GM11168 (cell line): ENCODE measurements at regions not wholly inside any gene's neighbourhood (a gene's known extent, or its start where the extent isn't known, plus 50 kb on each side); places are given as distances from the start of the nearest gene placed in this dataset.
"Not testable (repeated sequence)": the region's sequence is repeated elsewhere in the genome, so short reads cannot be mapped to it uniquely, and the experiment has no call there.

ENCODE experiments used
- in situ Hi-C: fragments of 300-500 bp; cut with MboI; formaldehyde crosslinking; loops from one replicate; pipeline ENCODE4 v1.12.0; 2022; ENCODE audit warnings: low sequenced_read_pairs; ENCODE audit not compliant: unreplicated experiment

DNA sequence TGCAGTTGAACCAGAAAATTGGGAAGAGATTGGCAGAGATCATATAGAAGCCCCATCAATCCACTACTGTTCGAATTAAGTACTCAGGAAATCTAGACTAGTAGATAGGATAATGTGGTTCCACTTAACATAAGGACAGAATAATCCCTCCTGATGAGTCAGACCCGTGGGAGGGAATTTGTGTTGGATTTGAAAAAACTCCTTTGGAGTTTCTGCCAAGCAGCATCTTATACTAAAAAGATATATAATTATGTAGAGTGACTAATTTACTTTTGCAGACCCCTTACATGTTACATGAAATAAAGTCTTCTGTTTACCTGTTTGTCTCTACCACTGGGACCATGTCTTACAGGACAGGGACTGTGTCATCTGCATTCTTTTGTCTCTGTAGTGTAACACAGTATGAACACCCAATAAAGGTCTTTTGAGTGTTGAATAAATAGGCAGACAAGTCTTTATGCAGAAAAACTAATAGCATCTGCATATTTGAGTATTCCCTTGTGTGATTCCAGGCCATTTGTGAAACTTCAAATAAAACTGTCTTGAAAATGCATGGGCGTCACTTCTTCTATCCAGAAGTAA lies 122.6 kb upstream of the DNAJC10 start:
- in situ Hi-C loops: no loop called here

DNA sequence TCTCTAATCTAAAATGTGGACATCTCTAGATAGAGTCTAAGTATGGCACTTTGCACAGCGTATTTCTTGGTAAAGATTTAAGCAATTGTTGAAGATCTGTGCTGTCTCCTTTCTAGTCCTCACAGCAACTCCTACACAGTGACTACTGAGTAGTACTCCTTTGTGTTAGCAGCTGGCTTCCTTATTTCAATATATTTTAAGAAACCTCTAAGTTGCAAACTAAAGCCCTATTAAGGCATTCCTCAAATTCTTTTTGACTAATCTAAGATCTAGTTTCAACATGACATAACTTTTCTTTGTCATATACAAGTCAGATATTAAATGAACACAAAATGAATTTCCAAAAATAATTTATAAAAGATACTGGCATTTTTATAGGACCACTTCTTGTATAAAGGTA lies 121.8 kb upstream of the DNAJC10 start:
- in situ Hi-C loops: no loop called here

DNA sequence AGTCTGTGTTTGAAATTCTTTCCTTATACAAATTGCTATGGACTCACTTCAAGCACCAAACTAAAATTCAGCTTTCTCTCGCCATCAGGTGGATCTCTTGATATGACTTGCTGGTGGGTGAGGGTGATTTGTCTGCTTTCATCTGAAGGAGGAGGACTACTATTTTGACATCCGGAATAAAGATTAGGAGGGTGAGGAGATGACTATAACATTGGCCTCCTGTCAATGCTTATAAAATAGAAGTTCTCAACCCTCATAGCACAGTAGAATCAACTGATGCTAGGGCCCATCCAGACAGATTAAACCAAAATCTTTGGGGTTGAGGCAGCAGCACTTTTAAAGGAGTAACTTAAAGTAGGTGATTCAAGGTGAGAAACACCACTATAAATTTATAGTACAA lies 120.4 kb upstream of the DNAJC10 start:
- in situ Hi-C loops: no loop called here

DNA sequence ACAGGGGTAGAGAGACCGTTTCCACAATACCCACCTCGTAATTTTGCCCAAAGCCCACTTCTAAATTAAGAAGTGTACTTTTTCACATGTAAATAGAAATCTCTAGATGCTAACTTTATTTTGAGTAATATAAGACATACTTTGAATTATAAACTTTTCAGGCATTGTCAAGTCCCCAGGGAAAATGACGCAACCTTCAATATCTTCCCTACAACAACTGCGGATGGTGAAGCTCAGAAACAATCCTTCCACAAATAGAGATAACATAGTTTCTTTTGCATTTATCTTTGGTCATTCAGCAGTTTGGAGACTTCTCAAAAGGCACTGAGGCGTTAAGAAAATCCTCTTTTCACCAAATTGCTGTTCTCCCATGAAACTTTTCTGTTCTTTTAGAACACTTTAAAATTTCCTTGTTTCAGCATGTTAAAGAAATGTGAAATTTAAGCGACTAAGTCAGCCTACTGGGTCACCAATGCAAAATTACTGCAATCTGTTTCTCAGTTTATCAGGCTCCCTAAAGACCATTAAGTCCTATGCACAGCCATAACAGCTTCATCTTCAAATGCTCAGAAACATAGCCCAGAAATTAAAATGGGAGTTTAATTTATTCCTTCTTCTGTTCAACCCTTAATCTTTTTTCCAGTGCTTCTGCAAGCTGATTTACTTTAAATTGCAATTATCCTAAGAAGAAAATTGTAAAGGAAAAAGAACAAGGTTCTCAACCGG lies 118.3 kb upstream of the DNAJC10 start:
- in situ Hi-C loops: no loop called here

DNA sequence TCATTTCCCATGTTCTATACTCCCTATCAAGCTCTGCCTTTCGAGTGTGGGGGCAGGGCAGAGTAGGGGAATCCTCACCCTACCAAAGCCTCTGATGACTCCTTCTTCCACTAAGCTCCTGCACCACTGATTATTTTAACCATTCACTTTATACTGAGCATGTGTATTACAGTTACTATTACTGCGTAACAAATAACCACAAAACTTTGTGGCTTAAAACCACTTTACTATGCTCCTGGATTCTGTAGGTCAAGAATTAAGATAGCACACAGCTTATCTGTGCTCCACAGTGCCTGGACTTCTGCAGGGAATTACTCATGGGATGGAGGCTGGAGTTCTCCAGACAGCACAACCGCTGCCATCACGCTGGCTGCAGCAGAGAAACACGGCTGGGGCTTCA lies 117.4 kb upstream of the DNAJC10 start:
- in situ Hi-C loops: no loop called here

DNA sequence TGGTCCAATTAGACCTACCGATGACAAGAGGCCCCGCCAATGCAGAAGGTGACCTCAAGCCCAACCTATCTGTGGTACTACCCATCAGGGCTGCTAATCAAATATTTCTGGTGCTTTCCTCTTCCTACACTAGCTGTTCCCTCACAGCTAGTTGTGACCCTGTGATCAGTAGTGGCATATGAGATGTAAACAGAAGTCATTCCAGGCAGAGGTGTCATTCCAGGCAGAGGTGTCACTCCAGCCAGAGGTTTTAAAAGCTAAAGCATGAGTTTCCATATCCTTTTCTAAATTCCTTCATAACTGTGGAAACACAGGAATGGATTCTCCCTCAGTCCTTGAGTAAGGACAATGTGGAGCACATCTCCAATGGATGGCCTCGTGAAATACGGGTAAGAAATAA lies 110.9 kb upstream of the DNAJC10 start:
- in situ Hi-C loops: no loop called here

DNA sequence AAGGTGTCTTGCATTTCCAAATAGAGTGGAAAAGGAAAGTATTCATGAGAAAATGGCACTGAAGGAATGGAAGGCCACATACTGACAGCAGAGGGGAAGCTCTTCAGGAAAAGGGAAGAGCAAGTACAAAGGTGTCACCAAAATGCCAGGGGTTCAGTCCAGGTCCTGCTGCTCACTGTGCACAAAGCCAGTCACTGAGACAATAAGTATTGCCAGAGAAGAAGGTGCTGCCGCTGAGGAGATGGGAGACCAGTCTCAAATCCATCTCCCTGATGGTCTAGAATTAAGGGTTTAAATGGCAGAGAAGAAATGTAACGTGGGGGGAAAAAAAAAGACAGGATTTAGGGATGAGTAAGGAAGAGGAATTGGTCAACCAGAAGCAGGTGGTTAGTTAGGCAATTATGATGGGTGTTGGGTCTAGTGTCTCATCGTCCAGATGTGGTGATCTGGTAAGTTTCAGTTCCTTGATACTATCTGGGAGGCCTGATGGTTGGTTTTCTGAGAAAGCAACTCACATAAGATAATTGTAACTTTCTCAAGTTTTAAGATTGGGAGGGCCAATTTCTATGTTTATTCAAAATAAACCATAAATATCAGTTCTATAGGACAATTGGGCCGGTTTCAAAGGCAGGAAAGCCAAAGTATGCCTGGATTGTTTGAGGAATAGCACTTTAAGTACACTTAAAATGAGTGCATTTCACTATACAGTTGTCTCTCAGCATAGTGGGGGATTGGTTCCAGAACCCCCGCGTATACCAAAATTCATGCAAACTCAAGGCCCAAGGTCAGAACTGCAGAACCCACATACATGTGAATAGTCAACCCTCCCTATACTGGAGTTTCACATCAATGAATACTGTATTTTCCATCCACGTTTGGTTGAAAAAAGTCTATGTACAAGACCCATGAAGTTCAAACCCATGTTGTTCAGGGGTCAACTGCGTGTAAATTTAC lies 109.1 kb upstream of the DNAJC10 start:
- in situ Hi-C loops: no loop called here

DNA sequence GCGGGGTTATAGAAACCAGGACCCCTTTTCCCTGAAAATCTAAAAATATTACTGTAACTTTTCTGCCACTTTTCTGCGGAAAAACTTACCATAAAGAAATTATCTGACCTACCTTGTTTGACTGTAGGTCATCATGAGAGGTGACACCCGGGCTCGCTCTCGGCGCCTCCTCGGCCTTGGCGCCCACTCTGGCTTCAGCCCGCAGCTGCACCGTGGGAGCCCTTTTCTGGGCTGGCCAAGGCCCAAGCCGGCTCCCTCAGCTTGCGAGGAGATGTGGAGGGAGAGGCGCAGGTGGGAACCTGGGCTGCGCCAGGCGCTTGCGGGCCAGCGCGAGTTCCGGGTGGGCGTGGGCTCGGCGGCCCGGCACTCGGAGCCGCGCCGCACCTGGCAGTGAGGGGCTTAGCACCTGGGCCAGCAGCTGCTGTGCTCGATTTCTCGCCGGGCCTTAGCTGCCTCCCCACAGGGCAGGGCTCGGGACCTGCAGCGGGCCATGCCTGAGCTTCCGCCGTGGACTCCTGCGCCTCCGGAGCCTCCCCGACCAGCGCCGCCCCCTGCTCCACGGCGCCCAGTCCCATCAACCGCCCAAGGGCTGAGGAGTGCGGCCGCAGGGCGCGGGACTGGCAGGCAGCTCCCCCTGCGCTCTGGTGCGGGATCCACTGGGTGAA lies 107.7 kb upstream of the DNAJC10 start:
- in situ Hi-C loops: no loop called here

DNA sequence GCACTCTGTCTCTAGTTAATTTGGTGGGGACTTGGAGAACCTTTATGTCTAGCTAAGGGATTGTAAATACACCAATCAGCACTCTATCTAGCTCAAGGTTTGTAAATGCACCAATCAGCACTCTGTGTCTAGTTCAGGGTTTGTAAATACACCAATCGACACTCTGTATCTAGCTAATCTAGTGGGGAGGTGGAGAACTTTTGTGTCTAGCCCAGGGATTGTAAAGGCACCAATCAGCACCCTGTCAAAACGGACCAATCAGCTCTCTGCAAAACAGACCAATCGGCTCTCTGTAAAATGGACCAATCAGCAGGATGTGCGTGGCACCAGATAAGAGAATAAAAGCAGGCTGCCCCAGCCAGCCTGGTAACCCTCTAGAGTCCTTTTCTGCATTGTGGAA lies 107.1 kb upstream of the DNAJC10 start:
- in situ Hi-C loops: not testable (repeated sequence)

DNA sequence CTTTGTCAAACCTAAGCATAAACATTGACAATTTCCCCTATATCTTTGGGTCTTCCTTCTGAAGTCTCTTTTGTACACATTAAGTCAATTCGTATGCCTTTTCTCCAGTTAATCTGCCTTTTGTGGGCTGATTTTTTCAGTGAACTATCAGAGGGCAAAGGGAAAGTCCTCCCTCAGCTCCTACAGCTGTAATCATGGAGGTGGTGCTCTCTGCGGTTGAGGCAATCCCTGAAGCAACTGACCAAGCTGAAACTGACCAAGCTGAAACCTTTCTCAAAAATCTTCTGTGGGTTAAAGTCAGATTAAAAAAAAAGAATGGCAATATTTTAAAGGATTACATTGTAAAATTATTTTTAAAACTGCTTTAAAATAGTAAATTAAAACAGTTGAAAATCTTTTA lies 105.8 kb upstream of the DNAJC10 start:
- in situ Hi-C loops: no loop called here

DNA sequence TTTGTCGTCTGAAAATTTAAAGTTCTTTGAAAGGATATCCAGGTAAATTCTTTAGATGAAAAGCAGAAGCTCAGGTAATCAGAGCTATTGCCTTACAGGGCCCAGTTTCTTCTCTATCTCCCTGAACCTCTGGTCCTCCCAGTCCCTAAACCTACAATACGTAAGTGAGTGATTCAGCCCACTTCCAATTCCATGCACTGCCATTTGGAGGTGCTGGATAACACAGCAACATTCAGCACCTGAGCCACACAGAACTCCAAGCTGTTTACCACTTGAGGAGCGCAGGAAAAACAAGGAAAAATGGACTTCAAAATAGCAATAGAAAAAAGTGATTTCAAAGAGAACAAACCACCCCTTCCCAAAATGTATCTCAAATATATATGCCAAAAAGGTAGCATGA lies 105.0 kb upstream of the DNAJC10 start:
- in situ Hi-C loops: no loop called here

DNA sequence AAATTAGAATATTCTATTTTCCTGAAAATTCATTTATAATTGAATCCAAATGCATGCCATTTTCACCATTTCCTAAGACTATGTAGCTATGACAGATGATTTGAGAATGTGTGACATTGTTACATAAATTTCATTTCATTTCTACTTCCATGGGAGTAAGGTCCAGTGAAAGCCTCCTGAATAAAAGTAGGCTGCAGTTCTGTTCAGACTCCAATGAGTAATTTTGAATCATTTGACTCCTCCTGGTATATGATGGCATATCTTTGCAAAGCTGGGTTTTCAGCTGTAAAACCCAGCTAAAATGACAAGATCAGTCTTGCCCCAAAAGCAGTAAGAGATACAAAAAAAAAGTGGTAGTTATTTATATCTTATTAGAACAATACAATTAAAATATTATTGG lies 101.0 kb upstream of the DNAJC10 start:
- in situ Hi-C loops: no loop called here

DNA sequence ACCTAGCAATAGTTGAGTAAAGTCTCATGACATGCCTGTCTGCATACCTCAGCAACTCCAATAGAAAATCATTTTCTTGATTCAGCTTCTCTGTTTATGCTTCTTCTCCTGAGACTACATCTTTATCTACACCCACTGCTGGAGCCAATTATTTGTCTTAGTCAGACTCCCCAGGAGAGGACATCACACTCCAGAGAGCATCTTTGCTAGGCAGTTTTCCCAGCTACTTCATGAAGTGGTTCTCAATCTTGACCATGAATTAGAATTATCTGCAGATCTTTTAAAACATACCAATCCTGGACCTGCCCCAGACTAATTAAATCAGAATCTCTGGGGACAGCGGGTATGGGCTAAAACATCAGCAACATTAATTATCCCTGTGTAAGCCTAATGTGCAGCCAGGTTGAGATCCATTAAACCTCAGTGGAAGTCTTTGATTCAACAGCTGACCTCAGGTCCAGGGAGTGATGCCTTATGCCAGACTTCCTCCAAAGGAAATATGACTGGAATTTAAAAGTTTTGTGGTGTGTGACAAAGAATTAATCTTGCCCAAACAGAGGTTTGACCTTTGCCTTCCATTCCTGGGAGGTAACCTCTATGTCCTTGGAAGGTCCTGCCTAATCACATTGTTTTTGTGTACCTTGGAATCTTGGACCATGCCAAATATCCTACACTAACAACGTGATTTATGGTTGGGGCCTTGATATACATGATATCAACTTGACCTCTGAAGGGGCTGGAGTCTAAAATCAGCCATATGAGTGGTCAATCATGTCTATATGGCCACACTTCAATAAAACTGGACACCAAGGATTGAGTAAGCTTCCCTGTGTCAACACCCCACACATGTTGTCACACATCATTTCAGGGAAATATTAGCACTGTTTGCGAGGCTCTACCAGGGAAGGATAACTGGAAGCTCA lies 99.3 kb upstream of the DNAJC10 start:
- in situ Hi-C loops: no loop called here

DNA sequence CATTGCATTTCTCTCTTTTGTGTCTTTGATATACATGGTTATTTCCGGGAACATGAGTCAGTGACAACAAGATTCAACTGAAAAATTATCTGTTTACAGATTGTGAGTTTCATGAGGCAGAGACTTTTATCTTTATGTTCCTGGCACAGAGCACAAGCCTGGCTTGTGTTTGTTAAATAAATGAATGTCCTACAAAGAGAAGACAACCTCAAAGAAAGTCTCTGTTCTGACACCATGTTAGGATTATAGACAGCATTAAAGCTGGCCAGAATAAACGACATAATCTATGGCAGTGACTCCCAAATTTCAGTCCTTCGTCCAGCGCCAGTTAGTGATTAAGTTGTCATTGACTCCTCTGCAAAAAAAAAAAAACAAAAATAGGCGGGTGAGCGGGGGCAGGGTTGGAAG lies 97.4 kb upstream of the DNAJC10 start:
- in situ Hi-C loops: no loop called here

DNA sequence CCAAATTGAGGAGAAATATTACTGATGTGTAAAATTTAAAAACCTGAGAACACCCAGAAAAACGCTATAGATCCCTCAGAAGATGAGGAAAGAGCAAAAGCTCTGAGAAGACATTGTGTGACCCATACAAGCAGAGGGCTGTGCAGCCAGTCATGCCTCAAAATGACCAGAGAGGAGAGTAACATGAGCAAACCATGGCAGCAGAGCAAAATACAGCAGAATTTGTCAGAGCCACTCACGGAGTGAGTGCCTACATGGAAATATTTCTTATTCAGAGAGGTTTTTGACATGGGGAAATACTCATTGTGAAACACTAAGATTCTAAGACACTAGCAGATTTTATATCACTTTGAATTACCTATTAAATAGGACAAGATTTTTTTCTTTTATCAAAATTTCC lies 96.8 kb upstream of the DNAJC10 start:
- in situ Hi-C loops: no loop called here

DNA sequence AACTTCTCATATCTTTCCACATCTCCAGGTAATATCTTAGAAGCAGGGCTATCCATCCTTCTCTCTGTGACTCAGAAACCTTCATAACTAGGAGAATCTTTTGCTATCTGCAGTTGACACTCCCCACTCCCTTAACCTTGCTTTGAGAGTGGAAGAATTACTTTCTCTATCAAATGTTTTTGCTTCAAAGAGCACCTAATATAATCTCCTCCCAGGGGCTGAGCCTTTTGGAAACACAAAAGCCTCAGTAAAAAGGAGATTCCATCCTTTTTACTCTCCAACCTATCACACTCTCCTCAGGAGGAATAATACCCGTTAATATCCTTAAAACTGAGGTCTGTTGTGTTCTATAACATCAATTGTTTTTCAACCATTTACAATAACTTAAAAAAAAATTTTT lies 94.9 kb upstream of the DNAJC10 start:
- in situ Hi-C loops: no loop called here

DNA sequence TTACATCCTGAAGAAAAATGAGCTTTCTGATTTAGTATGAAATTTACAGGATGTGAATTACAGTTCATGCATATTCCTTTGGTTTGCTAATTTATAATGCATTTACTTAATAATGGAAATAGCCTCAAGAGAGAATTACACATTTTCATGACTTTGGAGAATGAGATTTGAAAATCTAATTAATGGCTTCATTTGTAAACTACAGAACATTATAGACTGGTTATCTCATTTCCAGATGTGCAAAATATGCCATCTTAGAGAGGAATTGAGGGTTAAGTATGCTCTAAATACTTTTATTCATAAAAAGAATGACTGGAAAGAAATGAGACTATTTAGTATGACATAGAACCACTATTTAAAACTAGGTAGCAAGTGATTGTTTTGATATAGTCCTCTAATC lies 94.2 kb upstream of the DNAJC10 start:
- in situ Hi-C loops: no loop called here

DNA sequence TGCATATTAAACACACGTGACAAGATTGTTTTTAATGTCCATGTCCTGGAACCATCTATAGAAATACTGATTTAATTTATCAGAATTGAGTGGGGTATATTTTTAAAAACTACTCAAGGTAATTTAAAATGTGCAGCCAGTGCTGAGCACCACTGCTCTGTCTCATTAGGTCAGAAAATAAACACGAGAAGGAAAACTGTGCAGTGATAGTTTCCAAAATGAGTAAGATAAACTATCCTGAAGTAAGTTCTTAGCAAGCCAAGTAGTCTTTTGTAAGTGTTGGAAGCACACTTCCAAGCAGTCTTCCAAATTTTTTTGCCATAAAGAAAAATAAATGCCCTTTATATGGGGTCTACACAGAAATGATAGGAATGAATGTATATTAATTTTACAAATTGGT lies 93.8 kb upstream of the DNAJC10 start:
- in situ Hi-C loops: no loop called here

DNA sequence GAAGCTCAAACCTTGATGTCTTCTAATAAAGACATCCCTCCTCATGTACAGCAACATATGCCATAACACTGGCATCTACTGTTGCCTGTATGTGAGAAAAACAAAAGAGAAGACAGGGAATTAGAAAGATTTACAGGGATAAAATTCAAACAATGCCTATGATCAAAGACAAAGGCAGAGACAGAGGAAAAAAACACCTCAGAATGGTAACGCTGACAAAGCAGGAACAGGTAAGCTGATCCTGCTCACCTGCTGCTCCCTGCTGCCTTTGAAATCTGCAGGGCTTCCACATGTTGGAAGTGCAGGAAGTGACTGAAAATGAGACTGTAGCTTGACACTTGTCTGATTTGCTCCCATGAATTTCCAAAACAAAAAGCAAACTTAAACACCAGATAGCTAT lies 90.2 kb upstream of the DNAJC10 start:
- in situ Hi-C loops: no loop called here

DNA sequence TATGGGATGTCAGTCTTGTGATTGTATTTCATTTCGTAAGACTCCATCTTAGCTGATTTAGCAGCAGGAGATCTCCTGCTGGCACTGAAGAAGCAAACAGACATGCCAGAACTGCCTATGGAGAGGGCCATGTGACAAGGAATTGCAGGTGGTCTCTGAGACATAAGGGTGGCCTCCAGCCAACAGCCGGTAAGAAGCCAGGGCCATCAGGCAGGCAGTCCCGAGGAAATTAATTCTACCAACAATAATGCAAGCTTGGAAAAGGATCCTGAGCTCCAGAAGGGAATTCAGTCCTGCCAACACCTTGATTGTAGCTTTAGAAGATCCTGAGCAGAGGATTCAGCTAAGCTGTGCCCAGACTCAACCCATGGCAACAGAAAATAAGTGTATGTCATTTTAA lies 87.1 kb upstream of the DNAJC10 start:
- in situ Hi-C loops: no loop called here
